Natural killer cell treated with Interleukin-12 subunit alpha and Interleukin-12 subunit beta and Interleukin-15 and Interleukin-18, amount 100 ng/mL, for 72 hours (primary cell): ENCODE measurements at regions not wholly inside any gene's neighbourhood (a gene's known extent, or its start where the extent isn't known, plus 50 kb on each side); places are given as distances from the start of the nearest gene placed in this dataset.
A peak's percentile ranks its signal among the peaks of the same experiment; 100 is the strongest.

Source experiments
- ATAC-seq, 2 donors: fragments of 150-1000 bp; cut with Tn5 transposase in 1 of 2; sonication (Bioruptor Pico), chemical (Tn5 transposase) in 1 of 2; 2 replicates each; pipeline ENCODE4 v1.10.0; 2021
- DNase-seq: peaks from one replicate; pipeline ENCODE4 v3.0.0; 2022; ENCODE audit warnings: low spot score
- H3K27ac Mint-ChIP-seq, 2 donors: 1 replicate in 1 of 2; 2 replicates in 1 of 2; pipeline ENCODE4 v1.8.0; 2022; ENCODE audit warnings: mixed read lengths in 2 of 2, mild to moderate bottlenecking in 1 of 2, moderate library complexity in 1 of 2
- H3K27me3 Mint-ChIP-seq, 2 donors: 1 replicate in 1 of 2; 2 replicates in 1 of 2; pipeline ENCODE4 v1.8.0; 2022; ENCODE audit warnings: mixed read lengths in 2 of 2
- H3K36me3 Mint-ChIP-seq: one replicate; pipeline ENCODE4 v1.8.0; 2022; ENCODE audit warnings: mixed read lengths
- H3K4me1 Mint-ChIP-seq, 2 donors: 1 replicate in 1 of 2; 2 replicates in 1 of 2; pipeline ENCODE4 v1.8.0; 2022; ENCODE audit warnings: low read depth in 2 of 2, mixed read lengths in 2 of 2, mild to moderate bottlenecking in 1 of 2
- H3K4me3 Mint-ChIP-seq: one replicate; pipeline ENCODE4 v1.8.0; 2022; ENCODE audit warnings: mixed read lengths
- H3K9me3 Mint-ChIP-seq: 2 replicates; pipeline ENCODE4 v1.8.0; 2022; ENCODE audit warnings: mixed read lengths

DNA sequence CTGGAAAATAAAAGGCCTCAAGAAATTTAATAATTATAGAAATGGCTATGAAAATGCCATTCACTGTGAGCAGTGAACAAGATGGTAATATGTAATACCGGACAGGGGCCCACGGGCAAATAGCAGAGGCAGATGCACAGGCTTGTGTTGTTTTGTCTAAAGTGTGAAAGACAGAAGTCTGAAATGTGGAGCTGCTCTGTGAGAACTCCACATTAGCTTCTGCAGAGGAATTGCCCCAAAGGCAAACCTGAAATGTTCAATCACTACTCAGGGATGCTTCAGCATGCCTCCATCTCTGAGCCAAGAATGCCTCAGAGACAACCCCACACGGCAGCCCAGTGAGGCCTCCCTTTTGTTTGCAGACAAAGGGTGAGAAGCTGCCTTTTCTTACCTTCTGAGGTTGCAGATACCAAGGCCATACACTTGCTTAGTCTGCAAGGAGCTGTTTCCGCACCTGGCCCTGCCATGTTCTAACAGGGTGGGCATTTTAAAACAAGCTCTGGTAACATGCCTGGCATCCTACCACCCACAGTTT lies 124.3 kb upstream of the CXCL14 start:
- Mint-ChIP-seq H3K36me3 (no peaks in the 10 kb centered on the region), H3K4me1 (no peaks in the 10 kb centered on the region), H3K27me3 (peaks cover 0 to 4% of the 10 kb centered on the region in 2 donors), H3K27ac (no peak overlapping the region), H3K9me3 (no peaks in the 10 kb centered on the region), H3K4me3 (no peak overlapping the region)
- DNase-seq = no peak
- no peak for ATAC-seq

- no peaks in the 10 kb centered on the region for H3K9me3 Mint-ChIP-seq
- no peaks in the 10 kb centered on the region for H3K36me3 Mint-ChIP-seq
- no peak for ATAC-seq
- H3K4me3 Mint-ChIP-seq = no peak overlapping the region
- H3K4me1 Mint-ChIP-seq = no peaks in the 10 kb centered on the region
- DNase-seq = no peak
- H3K27ac Mint-ChIP-seq = no peak overlapping the region
- peaks cover 0 to 4% of the 10 kb centered on the region in 2 donors for H3K27me3 Mint-ChIP-seq
Measured at GRCh38 chr5:135702191-135702590, 123.4 kb upstream of the CXCL14 start.

GRCh38 chr5:135700731-135701130 lies 121.9 kb upstream of the CXCL14 start:
- Mint-ChIP-seq H3K27me3 (peaks cover 0 to 4% of the 10 kb centered on the region in 2 donors), H3K27ac (no peak overlapping the region)

GRCh38 chr5:135697959-135698345 lies 119.2 kb upstream of the CXCL14 start:
- Mint-ChIP-seq H3K27ac (no peak overlapping the region), H3K4me3 (no peak overlapping the region), H3K4me1 (no peaks in the 10 kb centered on the region), H3K9me3 (no peaks in the 10 kb centered on the region), H3K27me3 (peaks cover 0 to 4% of the 10 kb centered on the region in 2 donors), H3K36me3 (no peaks in the 10 kb centered on the region)
- no peak for ATAC-seq
- no peak for DNase-seq

More at GRCh38 chr5:135700731-135701130, 121.9 kb upstream of the CXCL14 start:
- Mint-ChIP-seq H3K4me3 (no peak overlapping the region), H3K36me3 (no peaks in the 10 kb centered on the region), H3K9me3 (no peaks in the 10 kb centered on the region), H3K4me1 (no peaks in the 10 kb centered on the region)
- DNase-seq (no peak), ATAC-seq (peak in 1 of 2 donors; percentile 8)

- H3K9me3 Mint-ChIP-seq = no peaks in the 10 kb centered on the region
- DNase-seq = no peak
- no peaks in the 10 kb centered on the region for H3K36me3 Mint-ChIP-seq
- H3K4me1 Mint-ChIP-seq = no peaks in the 10 kb centered on the region
- no peak overlapping the region for H3K4me3 Mint-ChIP-seq
- H3K27me3 Mint-ChIP-seq = peaks cover 0 to 4% of the 10 kb centered on the region in 2 donors
- H3K27ac Mint-ChIP-seq = no peak overlapping the region
- no peak for ATAC-seq
Measured at GRCh38 chr5:135697251-135697958, 118.6 kb upstream of the CXCL14 start.

GRCh38 chr5:135696317-135696716 lies 117.5 kb upstream of the CXCL14 start:
- Mint-ChIP-seq H3K27me3 (peaks cover 0 to 4% of the 10 kb centered on the region in 2 donors), H3K9me3 (no peaks in the 10 kb centered on the region), H3K27ac (no peak overlapping the region), H3K4me3 (no peak overlapping the region), H3K4me1 (no peaks in the 10 kb centered on the region), H3K36me3 (no peaks in the 10 kb centered on the region)
- ATAC-seq (no peak), DNase-seq (no peak)

GRCh38 chr5:135695656-135696313 lies 117.0 kb upstream of the CXCL14 start:
- no peaks in the 10 kb centered on the region for H3K4me1 Mint-ChIP-seq
- no peaks in the 10 kb centered on the region for H3K36me3 Mint-ChIP-seq
- H3K27me3 Mint-ChIP-seq = peaks cover 0 to 6% of the 10 kb centered on the region in 2 donors
- H3K27ac Mint-ChIP-seq = no peak overlapping the region
- ATAC-seq = no peak
- H3K4me3 Mint-ChIP-seq = no peak overlapping the region
- no peak for DNase-seq
- H3K9me3 Mint-ChIP-seq = no peaks in the 10 kb centered on the region

DNA sequence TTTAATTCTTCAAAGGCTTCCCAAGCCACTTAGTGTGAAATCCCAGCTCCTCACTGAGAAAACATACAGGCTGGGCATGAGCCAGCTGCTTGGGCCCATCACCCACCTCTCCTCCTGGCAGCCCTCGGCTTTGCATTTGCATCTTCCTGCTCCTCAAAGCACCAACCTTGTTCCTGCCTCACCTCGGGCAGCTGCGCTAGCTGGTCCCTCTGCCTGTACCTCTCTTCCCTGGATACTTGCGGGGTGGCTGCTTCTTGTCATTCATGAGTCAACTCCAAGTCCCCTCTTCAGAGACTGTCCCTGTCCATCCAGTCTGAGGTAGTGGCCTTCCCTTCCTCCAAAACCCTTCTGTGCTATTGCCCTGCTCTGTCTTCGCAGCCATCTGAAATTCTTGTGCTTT lies 116.1 kb upstream of the CXCL14 start:
- no peak for ATAC-seq
- DNase-seq = no peak
- no peak overlapping the region for H3K27ac Mint-ChIP-seq
- H3K9me3 Mint-ChIP-seq = no peaks in the 10 kb centered on the region
- no peak overlapping the region for H3K4me3 Mint-ChIP-seq
- H3K4me1 Mint-ChIP-seq = no peaks in the 10 kb centered on the region
- H3K36me3 Mint-ChIP-seq = no peaks in the 10 kb centered on the region
- peaks cover 5 to 9% of the 10 kb centered on the region in 2 donors for H3K27me3 Mint-ChIP-seq

DNA sequence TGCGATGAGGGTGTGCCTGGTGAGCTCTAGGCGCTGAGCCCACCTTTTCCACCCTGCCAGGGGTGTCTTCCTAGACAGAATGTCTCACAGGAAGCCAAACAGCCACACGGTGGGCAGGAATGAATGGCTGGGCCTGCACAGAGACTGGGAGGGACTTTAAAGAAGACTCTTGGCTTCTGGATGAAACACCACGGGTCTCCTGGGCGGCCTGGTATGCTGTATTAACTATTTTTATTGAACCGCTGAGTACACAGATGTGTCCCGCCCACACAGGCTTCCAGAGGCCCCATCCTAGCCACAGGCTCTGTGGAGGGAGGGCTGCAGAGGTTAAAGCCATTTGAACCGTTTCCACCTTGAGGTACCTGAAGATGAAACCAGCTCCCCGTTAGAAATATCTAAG lies 115.2 kb upstream of the CXCL14 start:
- H3K9me3 Mint-ChIP-seq = no peaks in the 10 kb centered on the region
- H3K4me1 Mint-ChIP-seq = no peaks in the 10 kb centered on the region
- no peak for DNase-seq
- H3K27ac Mint-ChIP-seq = no peak overlapping the region
- H3K27me3 Mint-ChIP-seq = peaks cover 13 to 14% of the 10 kb centered on the region in 2 donors
- no peaks in the 10 kb centered on the region for H3K36me3 Mint-ChIP-seq
- no peak overlapping the region for H3K4me3 Mint-ChIP-seq
- no peak for ATAC-seq

DNA sequence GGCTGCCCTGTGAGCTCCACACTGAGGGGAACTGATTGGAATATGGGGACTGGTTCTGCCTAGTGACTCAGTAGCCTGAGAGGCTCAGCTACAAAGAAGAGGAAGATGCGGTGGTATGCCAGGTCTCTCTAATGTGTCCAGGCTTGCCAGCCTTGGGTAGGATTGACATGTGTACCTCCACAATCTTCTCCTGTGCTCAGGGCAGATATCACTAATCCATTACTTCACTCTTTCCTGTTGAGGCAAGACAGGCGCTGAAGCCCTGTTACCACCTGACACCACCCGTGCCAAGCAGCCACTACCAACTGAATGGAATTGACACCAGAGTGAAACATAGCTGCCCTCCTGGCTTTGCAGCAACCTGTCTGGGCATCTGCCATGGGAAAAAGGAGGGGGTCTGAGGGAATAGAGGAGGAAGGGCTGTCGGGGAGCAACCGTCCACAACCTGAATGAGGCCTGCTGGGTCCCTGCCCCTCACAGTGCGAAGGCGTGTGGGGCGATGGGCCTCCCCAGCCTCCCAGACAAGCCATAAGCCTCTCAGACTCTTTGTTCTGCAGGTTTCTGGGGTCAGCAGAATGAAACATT lies 114.7 kb upstream of the CXCL14 start:
- no peak for DNase-seq
- no peak for ATAC-seq
- H3K9me3 Mint-ChIP-seq = no peaks in the 10 kb centered on the region
- no peaks in the 10 kb centered on the region for H3K4me1 Mint-ChIP-seq
- peaks cover 14 to 16% of the 10 kb centered on the region in 2 donors for H3K27me3 Mint-ChIP-seq
- no peak overlapping the region for H3K4me3 Mint-ChIP-seq
- H3K36me3 Mint-ChIP-seq = no peaks in the 10 kb centered on the region
- H3K27ac Mint-ChIP-seq = no peak overlapping the region

DNA sequence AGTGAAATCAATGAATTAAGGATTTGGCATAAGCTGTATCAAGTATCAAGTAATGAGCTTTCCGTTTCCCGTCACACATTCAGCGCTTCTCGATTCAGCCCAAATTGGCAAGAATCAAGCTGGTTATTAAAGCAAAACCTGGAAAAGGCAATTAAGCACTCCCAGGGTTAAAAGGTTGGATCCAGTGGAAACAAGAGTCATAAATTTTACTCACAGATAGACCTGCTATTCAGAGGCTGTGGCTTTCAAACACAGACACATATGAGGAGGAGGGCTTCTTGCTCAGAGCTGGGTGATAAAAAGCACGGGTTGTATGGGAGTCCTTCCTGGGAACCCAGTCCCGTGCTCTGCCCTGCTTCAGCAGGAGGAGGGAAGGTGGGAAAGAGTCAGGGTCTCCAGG lies 112.3 kb upstream of the CXCL14 start:
- Mint-ChIP-seq H3K27ac (no peak overlapping the region), H3K27me3 (peaks cover 18 to 33% of the 10 kb centered on the region in 2 donors), H3K36me3 (no peaks in the 10 kb centered on the region), H3K4me3 (no peak overlapping the region), H3K9me3 (no peaks in the 10 kb centered on the region), H3K4me1 (no peaks in the 10 kb centered on the region)
- ATAC-seq = no peak
- DNase-seq = no peak

- Mint-ChIP-seq H3K36me3 (no peaks in the 10 kb centered on the region), H3K9me3 (no peaks in the 10 kb centered on the region), H3K27me3 (peaks cover 18 to 33% of the 10 kb centered on the region in 2 donors), H3K4me1 (no peaks in the 10 kb centered on the region), H3K4me3 (no peak overlapping the region), H3K27ac (no peak overlapping the region)
- ATAC-seq (no peak), DNase-seq (no peak)
Measured at GRCh38 chr5:135690466-135690865, 111.7 kb upstream of the CXCL14 start.

DNA sequence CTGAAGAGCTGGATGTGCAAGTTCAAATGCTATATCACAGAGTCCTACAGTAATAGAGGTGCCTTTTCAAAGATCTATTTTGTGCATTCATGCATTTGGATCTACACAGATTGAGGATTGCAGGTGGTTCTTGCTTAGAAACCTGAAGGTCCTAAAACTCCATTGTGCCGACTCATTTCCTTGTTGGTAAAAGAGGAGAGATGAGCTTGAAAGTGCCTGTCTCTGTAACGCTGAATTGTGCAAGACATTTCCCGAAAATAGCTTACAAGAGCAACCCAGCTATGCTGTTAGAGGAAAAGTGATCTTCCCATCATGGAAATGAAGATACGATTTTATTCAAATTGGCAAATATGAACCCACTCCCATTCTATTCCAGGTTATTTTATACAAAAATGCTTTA lies 110.7 kb upstream of the CXCL14 start:
- peaks cover 15 to 33% of the 10 kb centered on the region in 2 donors for H3K27me3 Mint-ChIP-seq
- DNase-seq (no peak), ATAC-seq (no peak)
- no peak overlapping the region for H3K4me3 Mint-ChIP-seq
- no peak overlapping the region for H3K27ac Mint-ChIP-seq
- H3K9me3 Mint-ChIP-seq = no peaks in the 10 kb centered on the region
- H3K36me3 Mint-ChIP-seq = no peaks in the 10 kb centered on the region
- H3K4me1 Mint-ChIP-seq = no peaks in the 10 kb centered on the region

GRCh38 chr5:135688385-135688784 lies 109.6 kb upstream of the CXCL14 start:
- no peak overlapping the region for H3K4me3 Mint-ChIP-seq
- H3K36me3 Mint-ChIP-seq = no peaks in the 10 kb centered on the region
- no peaks in the 10 kb centered on the region for H3K4me1 Mint-ChIP-seq
- no peak for ATAC-seq
- H3K27ac Mint-ChIP-seq = no peak overlapping the region
- peaks cover 15 to 33% of the 10 kb centered on the region in 2 donors for H3K27me3 Mint-ChIP-seq
- no peaks in the 10 kb centered on the region for H3K9me3 Mint-ChIP-seq
- DNase-seq = no peak
